GM12878 (cell line): ENCODE measurements at regions not wholly inside any gene's neighbourhood (a gene's known extent, or its start where the extent isn't known, plus 50 kb on each side); places are given as distances from the start of the nearest gene placed in this dataset.

Experiments used
- ATAC-seq: fragments of 200-7000 bp; cut with Tn5 transposase; 3 replicates; pipeline ENCODE4 v1.9.1; 2020; ENCODE audit warnings: mild to moderate bottlenecking, moderate library complexity
- BruUV-seq: library from RNA; stranded (reverse); fragments of 400-500 nt; replicated peaks from 2 replicates; lab custom pipeline; 2021; lab: Mats Ljungman, UMichigan
- CTCF ChIA-PET: fragments of 300-600 bp; sonication (Branson Sonifier 250); formaldehyde crosslinking; extraction: SDS; loops from one replicate; lab custom pipeline; 2021; ENCODE audit warnings: inconsistent platforms; lab: Yijun Ruan, JAX
- POLR2A ChIA-PET: fragments of 350-600 bp; formaldehyde crosslinking; extraction: SDS; loops from one replicate; lab custom pipeline; 2021; ENCODE audit warnings: inconsistent platforms; lab: Charles Lee
- RAD21 ChIA-PET: fragments of 300-600 bp; sonication (Branson Sonifier 250); formaldehyde crosslinking; loops from one replicate; lab custom pipeline; 2023; ENCODE audit warnings: antibody characterized with exemption; ENCODE audit not compliant: unreplicated experiment; lab: Charles Lee
- SMC1A ChIA-PET: fragments of 300-600 bp; sonication (Branson Sonifier 250); formaldehyde crosslinking; loops from one replicate; lab custom pipeline; 2023; ENCODE audit not compliant: unreplicated experiment, uncharacterized antibody; lab: Charles Lee
- DNase-seq: peaks from one replicate; pipeline ENCODE4 v3.0.0-alpha.2; 2011; ENCODE audit warnings: low read depth, low spot score
- FAIRE-seq: peaks from 3 replicates; lab custom pipeline; 2011; peaks lifted over from hg19 to GRCh38; lab: Jason Lieb, UNC
- H2AFZ ChIP-seq: 2 replicates; pipeline ENCODE4 v1.6.0; 2011; ENCODE audit warnings: low read depth, low read length, control low read depth; ENCODE audit not compliant: control insufficient read depth
- H3K27ac ChIP-seq: 2 replicates; pipeline ENCODE4 v1.5.1; 2011; ENCODE audit warnings: control low read depth; ENCODE audit not compliant: control insufficient read depth, insufficient read depth
- H3K27me3 ChIP-seq, 2 experiments: replicated peaks in 1 of 2; 2 replicates each; pipeline versions ENCODE4 v1.6.0 to v1.6.1; 2011; ENCODE audit warnings: low read length in 1 of 2; ENCODE audit not compliant: control insufficient read depth in 2 of 2, insufficient read depth in 2 of 2
- H3K36me3 ChIP-seq, 2 experiments: 2 replicates each; pipeline ENCODE4 v1.5.1; 2011; ENCODE audit warnings: low read length in 1 of 2; ENCODE audit not compliant: control insufficient read depth in 2 of 2, insufficient read depth in 2 of 2
- H3K4me1 ChIP-seq: 2 replicates; pipeline ENCODE4 v1.6.1; 2011; ENCODE audit warnings: mild to moderate bottlenecking, low read length, moderate library complexity, mixed read lengths; ENCODE audit not compliant: control insufficient read depth, insufficient read depth
- H3K4me2 ChIP-seq: 2 replicates; pipeline ENCODE4 v1.6.0; 2011; ENCODE audit warnings: control low read depth; ENCODE audit not compliant: control insufficient read depth, insufficient read depth
- H3K4me3 ChIP-seq: fragments of 200-600 bp; sonication (generic); 2 replicates; pipeline ENCODE4 v1.5.1; 2016
- H3K79me2 ChIP-seq: 2 replicates; pipeline ENCODE4 v1.6.0; 2011; ENCODE audit warnings: low read length; ENCODE audit not compliant: control insufficient read depth, insufficient read depth
- H3K9ac ChIP-seq: 2 replicates; pipeline ENCODE4 v1.8.0; 2011; ENCODE audit warnings: low read length, control low read depth, mixed read lengths; ENCODE audit not compliant: control insufficient read depth, insufficient read depth
- H3K9me3 ChIP-seq: replicated peaks from 3 replicates; pipeline ENCODE4 v1.5.1; 2011; ENCODE audit warnings: mild to moderate bottlenecking, low read length; ENCODE audit not compliant: control insufficient read depth, insufficient read depth
- H4K20me1 ChIP-seq: 2 replicates; pipeline ENCODE4 v1.6.0; 2011; ENCODE audit not compliant: control insufficient read depth, insufficient read depth
- ATF3 ChIP-seq: IDR thresholded peaks from 2 replicates; pipeline ENCODE4 v1.6.1; 2011; ENCODE audit warnings: low read depth, mild to moderate bottlenecking, low read length, moderate library complexity, borderline replicate concordance; ENCODE audit errors: extremely low read depth
- BACH1 ChIP-seq: fragments of 450-650 bp; IDR thresholded peaks from 2 replicates; pipeline ENCODE4 v1.6.1; 2017; ENCODE audit warnings: mild to moderate bottlenecking, borderline replicate concordance
- CUX1 ChIP-seq: IDR thresholded peaks from 2 replicates; pipeline ENCODE4 v1.6.1; 2012; ENCODE audit warnings: improper control_type of control experiment, low read depth, low read length; ENCODE audit not compliant: insufficient replicate concordance
- IRF4 ChIP-seq: IDR thresholded peaks from 2 replicates; pipeline ENCODE4 v1.6.1; 2011; ENCODE audit warnings: low read depth, low read length
- REST ChIP-seq: IDR thresholded peaks from 2 replicates; pipeline ENCODE4 v1.6.1; 2012; ENCODE audit warnings: mild to moderate bottlenecking, low read depth, low read length
- SP1 ChIP-seq: IDR thresholded peaks from one replicate; pipeline ENCODE4 v1.6.1; 2011; ENCODE audit warnings: low read depth, low read length
- TAF1 ChIP-seq: IDR thresholded peaks from 2 replicates; pipeline ENCODE4 v1.6.1; 2011; ENCODE audit warnings: mild to moderate bottlenecking, low read depth, low read length, borderline replicate concordance
- ZBTB11 ChIP-seq: fragments of 450-650 bp; formaldehyde crosslinking; IDR thresholded peaks from 2 replicates; pipeline ENCODE4 v1.5.0; 2022; ENCODE audit warnings: mild to moderate bottlenecking, missing genetic modification characterization
- WGBS: methylation state at CpG from one replicate; pipeline ENCODE4 v1.1.6; 2016; ENCODE audit warnings: low lambda C conversion rate; ENCODE audit not compliant: insufficient replicate concordance, insufficient coverage; ENCODE audit errors: missing lambda C conversion rate; 5-methylcytosine and 5-hydroxymethylcytosine counted together
- in situ Hi-C: fragments of 300-500 bp; cut with MboI; formaldehyde crosslinking; loops from 9 replicates; pipeline ENCODE4 v1.14.3; 2018; ENCODE audit warnings: mixed read lengths
- intact Hi-C: fragments of 100-400 bp; cut with micrococcal nuclease; formaldehyde crosslinking; loops from one replicate; pipeline ENCODE4 v1.14.2; 2022; ENCODE audit not compliant: unreplicated experiment
- TF ChIP-seq, protein P1 (sequence below): fragments of 450-650 bp; IDR thresholded peaks from 2 replicates; pipeline ENCODE4 v1.6.1; 2017; ENCODE audit warnings: low read depth, mild to moderate bottlenecking, moderate library complexity

DNA sequence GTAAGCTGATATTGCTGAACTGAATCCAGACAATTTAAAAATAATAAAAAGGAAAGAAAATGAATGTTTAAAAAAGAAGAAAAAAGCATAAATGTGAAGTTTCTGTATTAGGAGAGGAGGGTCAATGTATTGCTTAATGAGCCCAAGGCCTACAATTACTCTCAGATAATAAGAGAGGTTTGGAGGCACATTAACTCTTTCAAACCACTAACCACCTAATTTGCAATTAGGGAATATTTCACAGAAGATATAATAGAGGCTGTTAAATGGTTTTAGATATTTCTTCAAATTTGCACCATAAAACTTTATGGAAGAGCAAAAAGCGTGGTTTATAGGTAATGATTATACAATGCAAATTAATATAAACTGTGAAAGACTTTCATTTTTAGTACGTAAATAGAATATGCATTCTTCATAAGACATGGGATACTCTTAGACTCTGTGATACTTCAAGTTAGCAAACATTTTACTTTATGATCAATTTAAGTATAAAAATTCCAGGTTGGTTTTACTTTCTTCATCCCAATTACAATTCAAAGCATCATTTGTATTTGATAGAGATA is 364.2 kb upstream of the GALNTL6 start:
- Histone ChIP-seq H3K9me3 (no peaks in the 10 kb centered on the region), H3K4me1 (no peaks in the 10 kb centered on the region), H3K27ac (no peak overlapping the region), H3K4me3 (no peak overlapping the region), H3K36me3 (no peaks in the 10 kb centered on the region), H3K79me2 (no peaks in the 10 kb centered on the region), H3K27me3 (no peaks in the 10 kb centered on the region), H3K9ac (no peak overlapping the region), H4K20me1 (no peaks in the 10 kb centered on the region), H2AFZ (no peak overlapping the region), H3K4me2 (no peak overlapping the region)
- no peak for ATAC-seq
- TF ChIP-seq REST (no peak), CUX1 (no peak), ATF3 (no peak), IRF4 (no peak), BACH1 (no peak), ZBTB11 (CRISPR knock-in tag) (no peak), TAF1 (no peak), SP1 (no peak)
- TF ChIP-seq, protein P1, sequence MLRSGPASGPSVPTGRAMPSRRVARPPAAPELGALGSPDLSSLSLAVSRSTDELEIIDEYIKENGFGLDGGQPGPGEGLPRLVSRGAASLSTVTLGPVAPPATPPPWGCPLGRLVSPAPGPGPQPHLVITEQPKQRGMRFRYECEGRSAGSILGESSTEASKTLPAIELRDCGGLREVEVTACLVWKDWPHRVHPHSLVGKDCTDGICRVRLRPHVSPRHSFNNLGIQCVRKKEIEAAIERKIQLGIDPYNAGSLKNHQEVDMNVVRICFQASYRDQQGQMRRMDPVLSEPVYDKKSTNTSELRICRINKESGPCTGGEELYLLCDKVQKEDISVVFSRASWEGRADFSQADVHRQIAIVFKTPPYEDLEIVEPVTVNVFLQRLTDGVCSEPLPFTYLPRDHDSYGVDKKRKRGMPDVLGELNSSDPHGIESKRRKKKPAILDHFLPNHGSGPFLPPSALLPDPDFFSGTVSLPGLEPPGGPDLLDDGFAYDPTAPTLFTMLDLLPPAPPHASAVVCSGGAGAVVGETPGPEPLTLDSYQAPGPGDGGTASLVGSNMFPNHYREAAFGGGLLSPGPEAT, result no peak
- no peak for DNase-seq
- ChIA-PET RAD21 (no interaction called here), CTCF (no interaction called here), SMC1A (no interaction called here), POLR2A (no interaction called here)
- FAIRE-seq, result no peak
- 26% methylated on average over 2 of the region's 2 CpGs for WGBS
- no TSS peak for BruUV-seq
- intact Hi-C loops (no loop called here), in situ Hi-C loops (no loop called here)
